HEK293 (cell line): ENCODE measurements at regions not wholly inside any gene's neighbourhood (a gene's known extent, or its start where the extent isn't known, plus 50 kb on each side); places are given as distances from the start of the nearest gene placed in this dataset.
"Not testable (repeated sequence)": the region's sequence is repeated elsewhere in the genome, so short reads cannot be mapped to it uniquely, and the experiment has no call there.

ENCODE experiments used
- CTCF ChIA-PET: fragments of 350-600 bp; formaldehyde crosslinking; extraction: SDS; loops from one replicate; lab custom pipeline; 2021; ENCODE audit warnings: antibody characterized with exemption; lab: Yijun Ruan, JAX
- POLR2A ChIA-PET: fragments of 300-600 bp; formaldehyde crosslinking; extraction: SDS; loops from one replicate; lab custom pipeline; 2020; ENCODE audit warnings: antibody characterized with exemption, inconsistent platforms; lab: Yijun Ruan, JAX
- H3K27ac ChIP-seq: fragments of 200-500 bp; sonication (Bioruptor generic); 2 replicates; pipeline ENCODE4 v1.5.1; 2014; ENCODE audit warnings: low read depth, low read length, control low read depth, inconsistent platforms; ENCODE audit errors: extremely low read depth
- H3K36me3 ChIP-seq, 2 experiments: fragments of 200-500 bp in 1 of 2; sonication (Bioruptor generic) in 1 of 2; 1 replicate in 1 of 2; 2 replicates in 1 of 2; pipeline ENCODE4 v1.5.1; 2014 to 2017; ENCODE audit warnings: inconsistent platforms in 2 of 2, low read length in 2 of 2; ENCODE audit not compliant: control insufficient read depth in 2 of 2, insufficient read depth in 1 of 2
- H3K4me1 ChIP-seq: fragments of 200-500 bp; sonication (Bioruptor generic); 2 replicates; pipeline ENCODE4 v1.5.1; 2014; ENCODE audit warnings: mild to moderate bottlenecking, low read length, inconsistent platforms; ENCODE audit not compliant: control insufficient read depth, insufficient read depth
- H3K4me3 ChIP-seq: 2 replicates; pipeline ENCODE4 v1.5.1; 2011; ENCODE audit warnings: low read depth, mild to moderate bottlenecking, control low read depth, low read length, moderate library complexity
- H3K9me3 ChIP-seq: fragments of 200-500 bp; sonication (Bioruptor generic); 2 replicates; pipeline ENCODE4 v1.5.1; 2014; ENCODE audit warnings: low read depth, low read length, inconsistent platforms; ENCODE audit not compliant: control insufficient read depth, insufficient read depth
- SCRT1 ChIP-seq: fragments of 450-650 bp; formaldehyde crosslinking; IDR thresholded peaks from 2 replicates; pipeline ENCODE4 v1.5.1; 2016; ENCODE audit warnings: missing biosample characterization, missing genetic modification characterization, borderline replicate concordance
- ZNF114 ChIP-seq: fragments of 450-650 bp; formaldehyde crosslinking; IDR thresholded peaks from 2 replicates; pipeline ENCODE4 v1.5.0; 2017; ENCODE audit warnings: missing biosample characterization, missing genetic modification characterization
- ZNF157 ChIP-seq: fragments of 450-650 bp; formaldehyde crosslinking; IDR thresholded peaks from 2 replicates; pipeline ENCODE4 v1.5.1; 2016; ENCODE audit warnings: missing biosample characterization, missing genetic modification characterization
- ZNF211 ChIP-seq: fragments of 450-650 bp; formaldehyde crosslinking; IDR thresholded peaks from 2 replicates; pipeline ENCODE4 v1.5.1; 2016; ENCODE audit warnings: low read depth, missing biosample characterization, missing genetic modification characterization
- ZNF514 ChIP-seq: fragments of 450-650 bp; formaldehyde crosslinking; IDR thresholded peaks from 2 replicates; pipeline ENCODE4 v1.5.1; 2016; ENCODE audit warnings: missing biosample characterization, missing genetic modification characterization
- ZNF571 ChIP-seq: fragments of 450-650 bp; formaldehyde crosslinking; IDR thresholded peaks from 2 replicates; pipeline ENCODE4 v1.5.0; 2017; ENCODE audit warnings: missing biosample characterization, missing genetic modification characterization
- ZNF596 ChIP-seq: fragments of 450-650 bp; IDR thresholded peaks from 2 replicates; pipeline ENCODE4 v1.5.0; 2018; ENCODE audit warnings: missing biosample characterization, mild to moderate bottlenecking, missing genetic modification characterization, moderate library complexity
- TF ChIP-seq, protein P1 (sequence below): fragments of 450-650 bp; IDR thresholded peaks from 2 replicates; pipeline ENCODE4 v1.5.1; 2018; ENCODE audit warnings: missing biosample characterization, mild to moderate bottlenecking, missing genetic modification characterization
- TF ChIP-seq, protein P2 (sequence below): fragments of 450-650 bp; formaldehyde crosslinking; IDR thresholded peaks from 2 replicates; pipeline ENCODE4 v1.5.1; 2017; ENCODE audit warnings: missing biosample characterization, missing genetic modification characterization
- TF ChIP-seq, protein P3 (sequence below): fragments of 450-650 bp; formaldehyde crosslinking; IDR thresholded peaks from 2 replicates; pipeline ENCODE4 v1.5.1; 2017; ENCODE audit warnings: missing biosample characterization, missing genetic modification characterization
- TF ChIP-seq, protein P4 (sequence below): fragments of 450-650 bp; formaldehyde crosslinking; IDR thresholded peaks from 2 replicates; pipeline ENCODE4 v1.5.1; 2017; ENCODE audit warnings: missing biosample characterization, missing genetic modification characterization

DNA sequence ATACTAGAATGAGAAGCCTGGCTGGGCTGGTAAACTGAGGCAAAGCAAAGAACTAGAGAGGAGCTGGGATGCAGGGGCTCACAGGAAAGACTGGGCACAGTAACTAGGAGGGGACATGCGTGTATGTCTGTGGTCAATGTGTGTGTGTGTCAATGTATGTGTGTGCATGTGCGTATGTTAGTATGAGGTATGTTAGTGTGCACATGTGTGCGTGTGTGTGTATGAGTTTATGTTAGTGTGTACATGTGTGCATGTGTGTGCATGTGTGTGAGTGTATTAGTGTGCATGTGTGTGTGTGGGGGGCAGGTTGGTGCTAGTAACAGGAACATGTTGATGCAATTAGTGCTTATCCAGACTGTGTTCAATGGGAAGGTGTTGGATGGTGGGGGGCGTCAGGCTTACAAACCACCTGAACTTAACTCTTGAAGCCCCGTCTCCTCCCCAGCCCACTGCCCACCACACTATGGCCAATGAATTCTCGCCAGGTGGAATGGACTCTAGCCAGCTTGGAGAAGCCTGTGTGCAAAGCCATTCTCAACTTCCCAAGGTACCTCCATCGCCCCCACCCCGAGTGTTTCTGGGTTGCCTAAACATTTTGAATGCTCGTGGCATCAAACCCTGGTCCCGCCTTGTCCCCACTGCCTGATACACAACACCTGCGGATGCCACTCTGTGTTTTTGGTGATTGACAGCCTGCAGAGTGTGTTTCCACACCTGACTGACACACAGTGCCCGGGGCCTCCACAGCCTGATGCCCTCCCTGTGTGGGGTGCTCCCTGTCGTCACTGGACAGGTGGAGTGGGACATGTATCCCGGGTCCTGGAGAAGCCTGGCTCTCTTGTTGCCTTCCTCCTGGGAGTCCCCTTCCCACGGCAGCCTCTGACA is 90.1 kb upstream of the ASB18 start (continued):
- TF ChIP-seq, protein P1, sequence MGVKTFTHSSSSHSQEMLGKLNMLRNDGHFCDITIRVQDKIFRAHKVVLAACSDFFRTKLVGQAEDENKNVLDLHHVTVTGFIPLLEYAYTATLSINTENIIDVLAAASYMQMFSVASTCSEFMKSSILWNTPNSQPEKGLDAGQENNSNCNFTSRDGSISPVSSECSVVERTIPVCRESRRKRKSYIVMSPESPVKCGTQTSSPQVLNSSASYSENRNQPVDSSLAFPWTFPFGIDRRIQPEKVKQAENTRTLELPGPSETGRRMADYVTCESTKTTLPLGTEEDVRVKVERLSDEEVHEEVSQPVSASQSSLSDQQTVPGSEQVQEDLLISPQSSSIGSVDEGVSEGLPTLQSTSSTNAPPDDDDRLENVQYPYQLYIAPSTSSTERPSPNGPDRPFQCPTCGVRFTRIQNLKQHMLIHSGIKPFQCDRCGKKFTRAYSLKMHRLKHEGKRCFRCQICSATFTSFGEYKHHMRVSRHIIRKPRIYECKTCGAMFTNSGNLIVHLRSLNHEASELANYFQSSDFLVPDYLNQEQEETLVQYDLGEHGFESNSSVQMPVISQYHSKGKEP (tag by site-specific recombination) = no peak

DNA sequence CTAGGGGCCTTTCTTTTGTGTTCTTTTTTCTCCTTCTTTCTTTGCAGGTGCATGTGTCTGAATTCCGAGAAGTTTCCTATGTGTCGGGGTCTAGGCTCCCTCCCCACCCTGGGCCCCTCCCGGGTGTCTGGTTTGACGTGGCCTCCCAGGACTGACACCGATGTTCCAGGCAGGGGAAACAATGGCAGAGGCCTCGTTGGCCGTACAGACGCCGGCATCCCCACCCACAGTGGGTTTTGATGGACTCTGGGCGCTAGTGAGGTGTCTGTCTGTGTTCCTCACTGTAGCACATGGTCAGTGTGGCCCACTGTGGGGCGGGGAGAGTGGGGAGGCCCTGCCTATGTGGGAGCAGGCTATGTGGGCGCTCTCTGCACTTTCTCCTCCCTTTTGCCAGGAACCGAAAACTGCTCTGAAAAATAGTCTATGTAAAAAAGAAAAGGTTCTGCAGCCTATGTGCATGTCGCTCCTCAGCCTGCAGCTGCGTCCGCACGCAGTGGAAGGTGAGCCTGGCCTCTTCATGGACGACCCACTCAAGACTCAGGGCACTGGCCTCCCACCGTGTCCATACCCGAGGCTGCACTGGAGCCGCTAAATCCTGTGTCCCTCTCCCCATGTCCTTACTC is 90.9 kb upstream of the ASB18 start:
- ChIA-PET POLR2A (no interaction called here), CTCF (interaction anchor here (0.9 kb wide), 1 partner anchor 158 kb away, joined by 3 read pairs; no protein-coding TSS in a partner anchor)
- Histone ChIP-seq H3K4me1 (no peaks in the 10 kb centered on the region), H3K36me3 (no peaks in the 10 kb centered on the region), H3K4me3 (no peak overlapping the region), H3K27ac (no peak overlapping the region), H3K9me3 (no peaks in the 10 kb centered on the region)
- TF ChIP-seq ZNF211 = no peak
- no peak for TF ChIP-seq ZNF514
- no peak for TF ChIP-seq ZNF571 (tag by site-specific recombination)
- TF ChIP-seq, protein P2, sequence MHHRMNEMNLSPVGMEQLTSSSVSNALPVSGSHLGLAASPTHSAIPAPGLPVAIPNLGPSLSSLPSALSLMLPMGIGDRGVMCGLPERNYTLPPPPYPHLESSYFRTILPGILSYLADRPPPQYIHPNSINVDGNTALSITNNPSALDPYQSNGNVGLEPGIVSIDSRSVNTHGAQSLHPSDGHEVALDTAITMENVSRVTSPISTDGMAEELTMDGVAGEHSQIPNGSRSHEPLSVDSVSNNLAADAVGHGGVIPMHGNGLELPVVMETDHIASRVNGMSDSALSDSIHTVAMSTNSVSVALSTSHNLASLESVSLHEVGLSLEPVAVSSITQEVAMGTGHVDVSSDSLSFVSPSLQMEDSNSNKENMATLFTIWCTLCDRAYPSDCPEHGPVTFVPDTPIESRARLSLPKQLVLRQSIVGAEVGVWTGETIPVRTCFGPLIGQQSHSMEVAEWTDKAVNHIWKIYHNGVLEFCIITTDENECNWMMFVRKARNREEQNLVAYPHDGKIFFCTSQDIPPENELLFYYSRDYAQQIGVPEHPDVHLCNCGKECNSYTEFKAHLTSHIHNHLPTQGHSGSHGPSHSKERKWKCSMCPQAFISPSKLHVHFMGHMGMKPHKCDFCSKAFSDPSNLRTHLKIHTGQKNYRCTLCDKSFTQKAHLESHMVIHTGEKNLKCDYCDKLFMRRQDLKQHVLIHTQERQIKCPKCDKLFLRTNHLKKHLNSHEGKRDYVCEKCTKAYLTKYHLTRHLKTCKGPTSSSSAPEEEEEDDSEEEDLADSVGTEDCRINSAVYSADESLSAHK (tag by site-specific recombination) = no peak
- TF ChIP-seq, protein P3, sequence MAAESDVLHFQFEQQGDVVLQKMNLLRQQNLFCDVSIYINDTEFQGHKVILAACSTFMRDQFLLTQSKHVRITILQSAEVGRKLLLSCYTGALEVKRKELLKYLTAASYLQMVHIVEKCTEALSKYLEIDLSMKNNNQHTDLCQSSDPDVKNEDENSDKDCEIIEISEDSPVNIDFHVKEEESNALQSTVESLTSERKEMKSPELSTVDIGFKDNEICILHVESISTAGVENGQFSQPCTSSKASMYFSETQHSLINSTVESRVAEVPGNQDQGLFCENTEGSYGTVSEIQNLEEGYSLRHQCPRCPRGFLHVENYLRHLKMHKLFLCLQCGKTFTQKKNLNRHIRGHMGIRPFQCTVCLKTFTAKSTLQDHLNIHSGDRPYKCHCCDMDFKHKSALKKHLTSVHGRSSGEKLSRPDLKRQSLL = no peak
- TF ChIP-seq ZNF157 (tag by site-specific recombination) = no peak
- TF ChIP-seq ZNF596 (tag by site-specific recombination) = no peak
- TF ChIP-seq ZNF114 (tag by site-specific recombination) = no peak
- TF ChIP-seq, protein P4, sequence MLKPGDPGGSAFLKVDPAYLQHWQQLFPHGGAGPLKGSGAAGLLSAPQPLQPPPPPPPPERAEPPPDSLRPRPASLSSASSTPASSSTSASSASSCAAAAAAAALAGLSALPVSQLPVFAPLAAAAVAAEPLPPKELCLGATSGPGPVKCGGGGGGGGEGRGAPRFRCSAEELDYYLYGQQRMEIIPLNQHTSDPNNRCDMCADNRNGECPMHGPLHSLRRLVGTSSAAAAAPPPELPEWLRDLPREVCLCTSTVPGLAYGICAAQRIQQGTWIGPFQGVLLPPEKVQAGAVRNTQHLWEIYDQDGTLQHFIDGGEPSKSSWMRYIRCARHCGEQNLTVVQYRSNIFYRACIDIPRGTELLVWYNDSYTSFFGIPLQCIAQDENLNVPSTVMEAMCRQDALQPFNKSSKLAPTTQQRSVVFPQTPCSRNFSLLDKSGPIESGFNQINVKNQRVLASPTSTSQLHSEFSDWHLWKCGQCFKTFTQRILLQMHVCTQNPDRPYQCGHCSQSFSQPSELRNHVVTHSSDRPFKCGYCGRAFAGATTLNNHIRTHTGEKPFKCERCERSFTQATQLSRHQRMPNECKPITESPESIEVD (tag by site-specific recombination) = no peak
- TF ChIP-seq SCRT1 = no peak

DNA sequence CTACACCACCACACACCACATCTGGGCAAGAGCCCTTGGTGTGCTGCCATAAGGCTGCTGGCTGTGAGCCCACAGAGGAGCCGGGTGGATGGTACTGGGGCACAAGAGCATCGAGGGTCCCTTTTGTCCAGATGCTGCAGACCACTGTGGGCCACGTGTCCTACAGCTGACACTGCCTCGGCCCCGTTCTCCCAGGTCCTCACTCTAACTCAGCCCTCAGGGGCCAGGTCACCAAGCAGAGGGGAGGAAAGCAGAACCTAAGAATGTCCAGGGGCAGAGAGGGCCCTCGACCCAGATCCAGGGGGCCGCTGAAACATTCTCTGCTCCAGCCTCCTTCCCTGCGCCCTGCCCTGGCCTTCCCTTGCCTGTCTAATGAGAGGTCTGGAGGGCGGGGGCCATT is 91.7 kb upstream of the ASB18 start:
- Histone ChIP-seq H3K9me3 (no peaks in the 10 kb centered on the region), H3K36me3 (no peaks in the 10 kb centered on the region), H3K4me3 (no peak overlapping the region), H3K27ac (no peak overlapping the region), H3K4me1 (no peaks in the 10 kb centered on the region)
- no peak for TF ChIP-seq ZNF211
- TF ChIP-seq, protein P3 = no peak
- CTCF ChIA-PET = interaction anchor here (0.9 kb wide), 1 partner anchor 157 kb away, joined by 3 read pairs; no protein-coding TSS in a partner anchor
- POLR2A ChIA-PET = no interaction called here

DNA sequence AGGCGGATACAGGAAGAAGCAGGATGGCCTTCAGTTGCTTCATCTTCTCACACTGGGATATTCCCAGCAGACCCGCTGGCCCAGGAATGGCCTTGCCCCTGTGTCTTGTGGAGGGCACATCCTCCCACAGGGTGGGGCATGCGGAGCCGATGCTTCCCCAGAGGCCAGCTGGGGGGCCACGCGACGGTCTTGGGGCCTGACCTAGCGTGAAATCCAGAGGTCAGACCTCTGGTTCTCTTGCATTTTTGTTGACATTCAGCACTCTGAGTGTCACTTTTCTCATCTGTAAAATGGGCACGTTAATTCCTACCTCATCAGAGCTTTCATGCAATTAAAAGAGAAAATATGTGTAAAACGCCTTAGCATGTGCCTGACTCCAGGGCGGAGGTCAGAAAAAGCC is 92.1 kb upstream of the ASB18 start:
- H3K9me3 ChIP-seq, H3K4me1 ChIP-seq, H3K27ac ChIP-seq, POLR2A ChIA-PET, H3K4me3 ChIP-seq, H3K36me3 ChIP-seq: not testable (repeated sequence)
- CTCF ChIA-PET = interaction anchor here (0.9 kb wide), 1 partner anchor 156 kb away, joined by 3 read pairs; no protein-coding TSS in a partner anchor

DNA sequence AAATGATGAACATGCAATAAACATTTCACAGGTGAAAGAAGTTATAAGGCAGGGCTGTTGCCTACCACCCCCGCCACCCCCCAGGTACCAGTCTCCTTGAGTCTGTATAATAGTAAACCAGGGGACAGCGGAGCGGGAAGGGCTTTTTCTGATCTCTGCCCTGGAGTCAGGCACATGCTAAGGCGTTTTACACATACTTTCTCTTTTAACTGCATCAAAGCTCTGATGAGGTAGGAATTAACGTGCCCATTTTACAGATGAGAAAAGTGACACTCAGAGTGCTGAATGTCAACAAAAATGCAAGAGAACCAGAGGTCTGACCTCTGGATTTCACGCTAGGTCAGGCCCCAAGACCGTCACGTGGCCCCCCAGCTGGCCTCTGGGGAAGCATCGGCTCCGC is 94.3 kb upstream of the ASB18 start:
- H3K27ac ChIP-seq, H3K9me3 ChIP-seq, H3K4me1 ChIP-seq, H3K4me3 ChIP-seq, CTCF ChIA-PET, H3K36me3 ChIP-seq, POLR2A ChIA-PET: not testable (repeated sequence)
